ENCODE measurements at regions not wholly inside any gene's neighbourhood (a gene's known extent, or its start where the extent isn't known, plus 50 kb on each side); places are given as distances from the start of the nearest gene placed in this dataset.

DNA sequence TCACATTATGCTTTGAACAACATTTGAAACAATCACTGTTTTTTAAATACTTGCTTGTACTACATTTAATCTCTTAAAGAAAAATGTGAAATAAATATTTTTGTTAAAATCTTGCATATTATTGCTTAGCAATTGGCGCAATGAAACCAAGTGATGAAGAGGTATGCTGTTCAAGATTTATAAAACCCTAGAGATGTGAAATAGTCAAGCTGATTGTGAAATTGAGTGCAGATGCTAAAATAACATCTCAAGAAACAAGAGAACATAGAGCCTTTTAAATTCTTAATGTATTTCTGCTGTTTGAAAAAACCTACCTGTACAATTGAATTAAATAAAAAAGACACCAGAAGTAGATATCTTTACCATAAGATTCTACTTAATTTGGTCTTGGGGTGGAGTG lies 179.2 kb upstream of the MCHR2 start:
- H3K4me2 ChIP-seq (ENCODE audit: control insufficient read depth, insufficient read depth) = no peak overlapping the region
- no peaks in the 10 kb centered on the region; the same call in 2 of the 3 replicates for H3K9me3 ChIP-seq (replicated peaks; ENCODE audit: control insufficient read depth, insufficient read depth, low read length)
- POLR2A ChIA-PET = no interaction called here
- BruUV-seq (replicated peaks) = no TSS peak
- FAIRE-seq (no peak), ATAC-seq (no peak), DNase-seq (ENCODE audit: low read depth, low spot score) (no peak)
- H3K36me3 ChIP-seq (ENCODE audit: control insufficient read depth in 2 of 2, insufficient read depth in 2 of 2, low read length in 1 of 2) = no peaks in the 10 kb centered on the region
- no peaks in the 10 kb centered on the region for H3K27me3 ChIP-seq (replicated peaks in 1 of 2; ENCODE audit: control insufficient read depth in 2 of 2, insufficient read depth in 2 of 2, low read length in 1 of 2)
- H2AFZ ChIP-seq (ENCODE audit: control insufficient read depth, low read depth, low read length) = no peak overlapping the region
- no peak overlapping the region for H3K27ac ChIP-seq (ENCODE audit: control insufficient read depth, insufficient read depth)
- no peaks in the 10 kb centered on the region for H4K20me1 ChIP-seq (ENCODE audit: control insufficient read depth, insufficient read depth)
- in situ Hi-C loops (cut with MboI) = no loop called here
- H3K9ac ChIP-seq (ENCODE audit: control insufficient read depth, insufficient read depth, low read length) = no peak overlapping the region
- peaks cover 6% of the 10 kb centered on the region for H3K4me1 ChIP-seq (ENCODE audit: control insufficient read depth, insufficient read depth, low read length)
- WGBS (ENCODE audit: insufficient coverage, insufficient replicate concordance, low lambda C conversion rate, missing lambda C conversion rate) = 0% methylated on average over 1 of the region's 1 CpG
- RAD21 ChIA-PET (ENCODE audit: unreplicated experiment) = interaction anchor here (1.3 kb wide), 1 partner anchor 66 kb away, joined by 3 read pairs; no protein-coding TSS in a partner anchor
- no peak overlapping the region for H3K4me3 ChIP-seq
- CTCF ChIA-PET = interaction anchor here (0.6 to 1.6 kb wide), 5 partner anchors 13 to 485 kb away, joined by 3 to 4 read pairs (median 3); no protein-coding TSS in a partner anchor
- intact Hi-C loops (cut with micrococcal nuclease; ENCODE audit: unreplicated experiment) = loop anchor here (5.0 kb wide), 1 partner anchor 46 kb away; no protein-coding TSS in a partner anchor
- TF ChIP-seq NR2C2 (IDR thresholded peaks at IDR 0.05; ENCODE audit: borderline replicate concordance, control insufficient read depth, insufficient read length, low read depth) (no peak), POLR2AphosphoS5 (IDR thresholded peaks at IDR 0.05; ENCODE audit: low read length) (no peak), TCF7 (IDR thresholded peaks at IDR 0.05; ENCODE audit: borderline replicate concordance) (no peak), EP300 (IDR thresholded peaks at IDR 0.05; ENCODE audit: borderline replicate concordance in 1 of 2, control insufficient read depth in 1 of 2, low read depth in 2 of 2, low read length in 2 of 2) (no peak), SP1 (IDR thresholded peaks at IDR 0.05; ENCODE audit: low read depth, low read length) (no peak), NFXL1 (IDR thresholded peaks at IDR 0.05; ENCODE audit: borderline replicate concordance) (no peak)
- TF ChIP-seq, protein P1, sequence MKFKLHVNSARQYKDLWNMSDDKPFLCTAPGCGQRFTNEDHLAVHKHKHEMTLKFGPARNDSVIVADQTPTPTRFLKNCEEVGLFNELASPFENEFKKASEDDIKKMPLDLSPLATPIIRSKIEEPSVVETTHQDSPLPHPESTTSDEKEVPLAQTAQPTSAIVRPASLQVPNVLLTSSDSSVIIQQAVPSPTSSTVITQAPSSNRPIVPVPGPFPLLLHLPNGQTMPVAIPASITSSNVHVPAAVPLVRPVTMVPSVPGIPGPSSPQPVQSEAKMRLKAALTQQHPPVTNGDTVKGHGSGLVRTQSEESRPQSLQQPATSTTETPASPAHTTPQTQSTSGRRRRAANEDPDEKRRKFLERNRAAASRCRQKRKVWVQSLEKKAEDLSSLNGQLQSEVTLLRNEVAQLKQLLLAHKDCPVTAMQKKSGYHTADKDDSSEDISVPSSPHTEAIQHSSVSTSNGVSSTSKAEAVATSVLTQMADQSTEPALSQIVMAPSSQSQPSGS (IDR thresholded peaks at IDR 0.05; ENCODE audit: low read length) = no peak
- SMC1A ChIA-PET (ENCODE audit: uncharacterized antibody, unreplicated experiment) = interaction anchor here (0.9 to 2.2 kb wide), 8 partner anchors 7 to 308 kb away, joined by 3 to 9 read pairs (median 4); no protein-coding TSS in a partner anchor
- no peaks in the 10 kb centered on the region for H3K79me2 ChIP-seq (ENCODE audit: control insufficient read depth, insufficient read depth, low read length)

Measured in GM12878 (cell line).